NCI-H2227 (cell line): ENCODE measurements at regions not wholly inside any gene's neighbourhood (a gene's known extent, or its start where the extent isn't known, plus 50 kb on each side); places are given as distances from the start of the nearest gene placed in this dataset.
A peak's percentile ranks its signal among the peaks of the same experiment; 100 is the strongest.

Source experiments
- DNase-seq: peaks from one replicate; lab custom pipeline; 2025; ENCODE audit not compliant: unreplicated experiment; lab: John Stamatoyannopoulos, UW

DNA sequence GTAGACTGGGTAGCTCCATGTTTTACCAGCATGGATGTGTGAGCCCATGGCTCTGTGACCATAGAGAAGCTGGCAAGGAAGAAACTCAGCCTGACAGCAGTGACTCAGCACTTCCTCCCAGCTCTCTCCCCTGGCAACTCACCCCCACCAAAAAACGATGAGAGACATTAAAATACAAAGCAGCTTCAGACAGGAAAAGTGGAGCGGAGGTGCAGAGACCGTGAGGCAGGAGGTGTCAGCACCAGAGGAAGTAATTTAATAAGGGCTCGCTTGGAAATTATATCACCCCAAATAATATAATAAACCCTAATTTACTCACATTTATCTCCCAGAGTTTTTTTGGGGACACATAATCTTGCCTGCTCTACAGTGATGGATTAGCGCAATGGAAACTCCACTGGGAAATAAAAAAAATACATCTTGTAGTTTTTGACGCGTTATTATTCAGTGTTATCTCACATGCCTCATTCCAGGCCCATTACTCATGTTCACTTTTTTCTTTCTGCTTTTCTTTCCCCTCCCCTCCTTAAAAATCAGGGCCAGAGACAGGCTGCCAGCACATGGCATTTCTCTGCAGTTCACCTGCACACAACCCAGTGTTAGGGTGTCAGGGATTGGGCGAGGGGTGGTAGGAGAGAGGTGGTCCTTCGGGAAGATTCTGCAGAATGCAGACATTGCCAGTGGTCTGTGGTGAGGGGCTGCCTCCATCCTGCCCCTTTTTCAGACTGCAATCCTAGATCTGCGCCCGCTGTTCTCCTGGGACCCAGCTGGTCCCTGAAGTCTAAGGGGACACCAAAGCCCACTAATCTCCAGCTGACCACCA lies 170.8 kb downstream of the BUD13 start:
- no peak for DNase-seq

DNA sequence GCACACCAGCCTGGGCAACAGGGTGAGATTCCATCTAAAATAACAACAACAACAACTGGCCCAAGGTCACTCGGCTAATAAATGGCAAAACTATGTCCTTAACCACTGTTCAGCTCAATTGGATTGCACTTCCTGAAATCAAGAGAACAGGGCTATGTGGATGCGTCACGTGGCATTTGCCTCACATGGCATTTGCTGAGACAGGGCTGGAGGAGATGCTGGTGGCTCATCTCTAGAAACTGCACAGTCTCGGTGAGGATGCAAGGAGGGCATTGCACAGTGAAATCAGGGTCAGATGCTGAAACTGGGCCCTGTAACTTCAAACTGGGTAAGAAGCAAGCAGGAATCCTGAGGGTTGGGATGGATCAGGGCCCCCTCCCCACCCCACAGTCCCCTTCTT lies 171.9 kb downstream of the BUD13 start:
- no peak for DNase-seq

DNA sequence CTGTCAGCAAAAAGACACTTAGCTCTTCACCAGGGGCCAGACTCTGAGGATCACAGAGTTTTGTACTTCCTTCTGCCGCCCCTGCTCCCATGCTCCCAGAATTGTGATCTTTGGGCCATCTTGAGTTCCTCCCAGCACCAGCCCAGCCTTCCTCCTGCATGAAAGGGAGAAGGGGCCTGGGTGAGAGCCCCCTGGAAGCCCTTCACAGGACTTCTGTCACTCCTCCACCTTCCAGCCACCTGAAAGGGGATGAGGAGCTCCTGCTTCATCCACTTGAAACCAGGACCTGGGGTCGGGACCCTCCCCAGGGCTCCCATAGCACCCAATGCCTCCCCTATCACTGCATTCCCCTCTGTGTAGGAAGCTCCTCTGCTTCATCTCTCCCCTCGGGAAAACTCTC lies 174.2 kb downstream of the BUD13 start:
- no peak for DNase-seq

DNA sequence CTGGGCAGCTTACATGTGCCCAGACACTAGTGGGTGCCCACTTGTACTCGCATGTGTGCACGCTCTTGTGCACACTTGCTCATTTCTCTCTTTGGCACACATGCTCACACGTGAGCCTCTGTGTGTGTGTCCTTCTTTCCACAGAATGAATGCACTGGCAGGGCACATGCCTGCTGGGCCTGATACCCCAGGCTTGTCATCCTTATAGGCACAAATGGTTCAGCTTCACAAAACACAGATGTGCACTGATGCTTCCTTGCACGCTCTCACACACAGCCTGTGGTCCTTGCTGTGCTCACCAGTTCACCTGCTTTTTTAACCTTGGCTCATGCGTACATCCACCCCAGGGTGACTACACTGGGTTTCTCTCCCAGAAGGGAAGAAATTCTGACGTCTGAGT lies 174.8 kb downstream of the BUD13 start:
- no peak for DNase-seq

DNA sequence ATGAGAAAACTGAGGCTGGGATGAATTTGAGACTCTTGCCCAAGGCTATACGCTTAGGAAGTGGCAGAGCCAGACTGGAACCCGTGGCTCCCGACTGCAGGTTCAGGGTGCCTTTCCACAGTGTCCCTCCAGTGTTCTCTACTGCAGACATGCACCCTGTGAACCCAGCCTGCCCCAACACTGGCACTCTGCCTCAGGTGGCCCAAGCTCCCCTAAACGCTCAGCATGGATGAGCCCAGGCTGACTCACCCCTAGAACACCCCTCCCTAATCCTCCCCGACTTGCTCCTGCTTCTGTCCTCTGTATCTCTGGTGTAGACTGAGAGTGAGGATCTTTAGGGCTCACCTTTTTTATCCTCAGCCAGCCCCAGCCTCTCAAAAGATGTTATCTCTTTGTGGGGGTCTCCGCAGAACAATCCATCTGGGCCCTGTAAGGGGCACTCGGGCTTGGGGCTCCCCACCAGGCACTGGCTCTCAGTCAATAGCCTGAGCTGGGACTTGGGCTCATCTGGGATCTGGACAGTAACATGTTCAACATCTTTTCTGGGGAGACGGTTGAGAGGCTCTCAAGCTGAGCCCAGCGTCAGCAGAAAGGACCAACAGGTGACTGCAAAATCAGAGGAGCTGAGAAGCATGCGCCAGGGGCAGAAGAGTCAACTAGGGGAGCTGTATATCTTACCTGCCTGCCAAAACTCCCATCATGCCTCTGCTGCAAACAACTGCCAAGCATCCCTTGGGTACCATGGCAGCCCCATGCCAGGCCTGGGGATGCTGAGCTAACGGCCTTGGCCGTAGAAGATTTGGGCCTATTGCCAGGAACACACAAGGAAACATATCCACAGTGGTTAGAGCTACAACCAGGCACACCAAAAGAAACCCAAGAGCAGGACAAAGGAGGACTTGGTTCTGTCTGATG lies 176.2 kb downstream of the BUD13 start:
- DNase-seq: no peak

DNA sequence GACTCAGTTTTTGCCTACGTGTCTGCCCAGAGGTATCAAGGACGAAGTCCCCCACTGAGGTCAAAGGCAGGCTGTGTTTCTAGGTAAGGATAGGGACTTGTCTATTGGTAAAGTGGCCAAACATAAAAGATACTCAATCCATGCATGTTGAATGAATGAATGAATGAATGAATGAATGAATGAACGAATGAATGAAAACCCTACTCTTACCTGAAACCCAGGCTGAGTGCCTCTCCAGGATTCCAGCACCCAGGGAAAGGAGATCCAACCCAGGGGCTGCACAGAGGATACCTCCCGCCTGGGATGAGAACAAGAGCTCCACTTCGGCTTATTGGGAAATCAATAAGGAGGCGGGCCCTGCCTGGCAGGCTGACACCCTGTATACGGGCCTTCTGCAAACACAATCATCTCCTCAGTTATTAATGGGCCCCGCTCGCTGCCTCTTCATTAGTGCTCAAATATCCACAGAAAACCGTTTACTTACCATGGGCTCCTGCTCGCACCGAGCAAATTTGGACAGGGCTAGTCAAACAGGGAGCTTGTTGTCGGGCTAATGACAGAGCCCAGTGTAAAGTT lies 177.4 kb downstream of the BUD13 start:
- peak; percentile 54 for DNase-seq

DNA sequence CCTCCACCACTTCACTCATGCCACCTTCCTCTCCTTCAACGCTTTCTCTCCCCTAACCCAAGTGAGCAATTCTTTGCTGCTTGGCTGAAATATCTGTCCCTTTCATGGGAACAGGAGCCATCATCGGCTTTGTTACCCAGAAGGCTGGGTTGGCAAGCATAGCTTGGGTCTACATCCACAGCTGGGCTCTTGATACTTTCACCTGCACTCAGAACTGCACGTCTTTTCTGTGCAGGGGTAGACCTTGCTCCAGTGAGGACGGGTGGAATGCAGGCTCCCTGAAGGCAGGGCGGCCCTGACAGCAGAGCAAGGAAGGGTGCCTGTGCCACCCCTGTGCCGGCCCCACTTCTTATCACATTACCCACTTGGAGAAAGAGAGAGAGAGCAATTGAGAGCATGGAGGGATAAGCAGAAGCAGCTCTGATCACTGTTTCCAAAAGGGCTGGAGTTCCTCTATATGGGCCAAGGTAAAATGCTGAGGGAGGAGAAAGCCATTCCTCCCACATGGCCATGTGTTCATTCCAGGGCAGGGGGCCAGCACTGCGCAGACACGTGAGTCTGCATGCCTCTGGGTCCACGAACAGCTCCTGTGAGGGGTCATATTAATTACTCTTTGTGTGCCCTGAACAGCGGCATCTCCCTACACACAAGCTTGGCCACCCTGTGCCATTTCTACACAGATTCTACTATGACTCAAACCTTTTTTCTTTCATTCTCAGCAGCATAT lies 181.8 kb downstream of the BUD13 start:
- no peak for DNase-seq

DNA sequence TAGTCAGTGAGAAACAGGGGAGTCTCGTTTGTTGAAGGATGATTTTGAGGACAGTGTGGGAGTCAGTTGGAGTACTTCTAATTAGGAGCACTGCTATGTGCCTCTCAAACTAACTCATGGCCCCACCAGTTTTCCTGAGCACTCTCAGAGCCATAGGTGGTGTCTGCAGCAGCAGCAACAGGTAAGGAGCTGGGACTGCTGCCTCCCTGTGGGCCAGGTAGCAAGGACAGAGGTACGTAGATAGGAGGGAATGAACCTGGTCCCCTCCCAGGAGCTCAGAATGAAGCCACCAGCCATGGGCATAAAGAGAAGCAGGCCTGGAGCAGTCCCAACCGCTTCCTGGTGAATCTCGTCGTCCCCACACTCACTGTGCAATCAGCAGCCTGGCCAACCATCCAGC lies 183.4 kb downstream of the BUD13 start:
- DNase-seq: no peak

DNA sequence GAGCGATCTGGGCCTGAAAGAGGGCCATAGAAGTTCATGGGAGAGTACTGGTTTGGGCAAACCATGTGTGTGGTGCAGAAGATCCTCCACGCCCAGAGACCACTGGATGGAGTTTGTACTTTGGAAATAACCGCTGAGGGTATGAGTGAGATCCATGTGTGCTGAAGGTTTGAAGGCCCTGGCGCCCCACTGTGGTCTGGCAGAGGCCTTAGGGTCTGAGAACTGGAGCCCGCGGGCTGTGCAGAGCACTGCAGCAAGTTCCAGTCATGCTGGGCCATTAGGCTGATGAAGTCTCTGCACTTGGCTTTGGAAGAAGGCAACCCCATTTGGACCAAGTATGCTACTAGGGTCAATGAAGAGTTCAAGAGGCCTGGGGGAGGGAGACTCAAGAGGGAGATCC lies 186.4 kb downstream of the BUD13 start:
- no peak for DNase-seq

DNA sequence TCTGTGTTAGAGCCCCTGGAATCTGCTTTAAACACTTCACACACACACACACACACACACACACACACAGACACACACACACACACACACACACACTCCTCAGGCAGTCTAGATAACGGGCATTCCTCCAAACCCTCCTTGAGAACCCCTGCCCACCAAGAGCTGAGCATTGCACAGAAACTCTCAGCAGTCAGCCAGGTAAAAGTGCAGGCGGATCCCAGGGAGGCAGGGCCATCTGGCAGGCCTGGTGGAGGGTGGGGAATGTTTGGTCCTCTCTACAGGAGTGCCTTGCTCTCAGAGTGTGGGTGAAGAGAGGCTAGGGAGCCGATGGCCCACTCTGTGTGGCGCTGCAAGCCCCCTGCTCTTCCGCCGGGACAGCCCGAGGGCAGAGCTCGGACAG lies 190.2 kb downstream of the BUD13 start:
- no peak for DNase-seq

DNA sequence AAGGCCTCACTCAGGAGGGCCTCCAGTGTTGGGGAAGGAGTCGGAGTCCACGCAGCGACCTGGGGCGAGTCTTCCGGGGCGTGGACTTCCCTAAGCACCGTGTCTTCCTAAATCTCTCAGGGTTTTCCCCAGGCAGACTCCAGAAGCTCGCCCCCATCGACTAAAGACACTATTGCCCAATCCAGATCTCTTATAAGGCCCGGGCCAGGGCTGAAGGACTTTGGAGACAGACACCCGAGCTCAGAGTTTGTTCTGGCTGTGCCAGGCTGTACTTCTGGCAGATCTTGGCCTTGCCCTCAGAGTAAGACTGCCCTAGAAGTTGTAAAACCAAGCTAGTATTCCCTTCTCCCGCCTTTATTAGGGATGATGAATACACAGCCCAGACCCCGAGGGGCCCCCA lies 191.4 kb downstream of the BUD13 start:
- DNase-seq: no peak

DNA sequence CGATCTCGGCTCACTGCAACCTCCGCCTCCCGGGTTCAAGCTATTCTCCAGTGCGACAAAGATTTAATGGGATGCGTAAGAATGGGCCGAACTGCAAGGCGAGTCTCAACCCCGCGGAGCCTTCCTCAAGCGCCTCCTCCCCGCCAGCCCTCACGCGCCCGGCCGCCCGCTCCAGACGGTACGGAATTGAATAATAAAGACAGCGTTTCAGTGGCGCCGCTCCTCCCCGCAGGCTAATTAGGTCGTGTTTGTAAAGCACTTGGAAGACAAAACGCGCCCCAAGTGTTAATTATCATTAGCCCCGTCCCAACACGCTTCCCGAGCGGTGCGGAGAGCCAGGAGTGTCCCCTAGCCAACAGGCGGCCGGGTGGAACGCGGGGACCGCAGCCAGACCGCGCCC lies 192.0 kb downstream of the BUD13 start:
- DNase-seq: peak; percentile 16

DNA sequence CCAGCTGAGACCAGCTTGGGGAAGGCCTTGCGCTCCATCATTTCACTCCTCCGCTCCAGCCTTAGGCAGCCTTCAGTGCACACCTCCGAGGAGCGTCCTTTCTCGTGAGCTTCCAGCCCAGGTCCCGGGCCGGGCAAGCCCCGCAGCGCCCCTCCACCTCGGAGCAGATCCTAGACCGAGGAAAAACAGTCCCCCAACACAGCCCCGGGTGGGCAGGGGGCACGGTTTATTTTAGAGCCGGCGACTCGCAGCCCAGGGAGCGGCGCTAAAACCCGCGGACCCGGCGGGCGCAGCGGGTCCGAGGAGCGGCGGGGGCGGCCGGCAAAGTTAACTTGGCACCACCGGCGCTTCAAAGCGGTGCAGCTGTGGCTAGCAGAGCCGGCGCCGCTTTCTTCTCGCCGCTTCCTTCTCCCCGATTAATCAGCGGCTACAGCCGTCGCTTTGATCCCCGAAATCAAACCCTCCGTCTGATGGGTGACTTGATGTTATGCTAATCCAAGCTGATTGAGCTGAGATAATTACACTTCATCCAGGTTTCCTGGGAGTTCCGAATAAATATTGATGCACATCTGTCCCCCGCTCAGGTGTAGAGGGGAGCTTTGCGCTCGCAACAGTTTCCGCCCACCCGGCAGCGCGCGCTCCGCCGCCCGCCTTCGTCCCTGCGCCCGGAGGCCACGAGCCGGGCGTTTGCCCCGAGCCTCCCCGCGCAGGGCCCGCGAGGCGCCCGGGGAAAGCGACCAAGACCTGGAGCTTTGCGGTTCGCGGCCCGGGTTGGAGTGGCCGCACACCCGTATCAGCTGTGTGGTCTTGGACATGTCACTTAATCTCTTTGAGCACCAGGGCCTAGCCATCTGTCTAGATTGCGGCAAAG lies 192.7 kb downstream of the BUD13 start:
- peak; percentile 23 for DNase-seq

DNA sequence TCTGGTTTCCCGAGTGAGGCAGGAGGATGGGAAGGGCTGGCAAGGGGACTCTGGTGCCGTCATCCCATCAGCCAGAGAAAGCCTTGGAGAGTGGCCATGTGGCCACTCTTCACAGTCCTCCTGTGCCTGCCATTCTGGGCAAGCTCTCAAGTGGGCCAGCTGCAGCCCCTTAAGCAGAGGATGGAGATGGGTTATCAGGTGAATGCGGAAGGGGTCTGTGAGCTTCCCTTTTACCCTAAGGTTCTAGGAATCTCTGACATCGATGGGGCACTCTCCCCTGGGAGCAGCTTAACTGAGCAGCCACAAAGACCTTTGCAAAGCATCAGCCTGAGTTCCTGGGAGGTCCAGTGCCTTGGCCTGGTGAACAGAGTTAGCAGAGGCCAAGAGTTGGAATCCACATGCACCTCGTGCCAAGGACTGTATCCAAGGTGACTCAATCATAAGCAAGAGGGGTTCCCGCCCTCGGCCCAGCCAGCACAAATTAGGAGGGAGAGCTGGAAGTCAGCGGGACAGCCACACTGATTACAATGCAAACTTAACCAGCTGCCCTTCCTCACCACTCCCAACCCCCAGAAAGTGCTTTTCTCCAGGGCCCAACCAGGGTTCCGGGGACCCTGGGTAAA lies 193.6 kb downstream of the BUD13 start:
- DNase-seq: no peak

DNA sequence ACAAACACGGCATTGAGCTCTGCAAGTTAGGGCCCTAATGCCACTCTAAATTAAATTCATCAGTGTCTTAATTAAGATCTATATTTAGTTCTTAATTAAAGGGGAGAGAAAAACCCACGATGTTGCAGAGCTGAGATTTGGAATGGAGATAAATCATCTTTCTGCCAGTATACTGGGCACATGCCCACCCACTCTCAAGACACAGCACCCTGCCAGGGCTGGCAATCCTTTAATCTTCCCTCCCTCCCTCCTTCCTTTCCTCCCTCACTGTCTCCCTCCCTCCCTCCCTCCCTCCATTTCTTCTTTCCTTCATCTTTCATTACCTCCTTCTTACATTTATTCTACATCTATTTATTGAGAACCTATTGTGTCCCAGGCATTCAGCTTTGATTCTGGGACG lies 194.8 kb downstream of the BUD13 start:
- no peak for DNase-seq

DNA sequence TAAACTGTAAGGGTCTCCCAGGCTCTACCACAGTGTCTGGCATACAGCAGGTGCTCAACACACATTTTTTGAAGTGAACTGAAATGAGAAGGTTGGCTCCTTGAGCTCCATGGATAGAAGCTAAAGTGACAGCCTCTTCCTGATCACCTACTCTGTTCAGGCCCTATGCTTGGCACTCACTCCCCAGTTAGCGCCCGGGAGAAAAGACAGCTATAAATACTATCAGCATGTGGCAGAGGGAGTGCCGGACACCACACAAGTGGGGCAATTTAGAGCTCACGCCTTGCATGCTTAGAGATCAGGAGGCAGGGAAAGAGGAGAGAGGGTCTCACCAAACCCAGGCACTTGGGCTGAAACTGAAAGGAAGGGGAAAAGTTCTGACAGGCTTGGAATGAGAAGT lies 195.5 kb downstream of the BUD13 start:
- DNase-seq: no peak

DNA sequence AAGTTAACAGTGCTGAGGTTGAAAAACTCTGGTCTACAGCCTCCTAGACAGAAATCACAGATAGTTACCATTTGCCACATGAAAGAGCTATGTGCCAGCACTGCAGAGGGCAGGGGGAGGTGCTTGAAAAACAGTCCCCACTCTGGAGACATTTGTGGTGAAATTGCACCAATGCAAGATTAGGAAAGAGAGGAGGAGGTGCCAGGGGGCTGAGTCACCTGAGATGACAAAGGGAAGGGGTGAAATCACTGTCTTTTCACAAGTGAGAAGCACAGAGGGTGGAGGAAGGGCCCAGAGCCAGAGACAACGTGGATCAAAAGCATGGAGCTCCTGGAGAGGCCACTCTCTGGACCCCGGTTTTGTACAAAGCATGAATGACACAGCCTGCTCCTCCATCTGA lies 196.3 kb downstream of the BUD13 start:
- no peak for DNase-seq

DNA sequence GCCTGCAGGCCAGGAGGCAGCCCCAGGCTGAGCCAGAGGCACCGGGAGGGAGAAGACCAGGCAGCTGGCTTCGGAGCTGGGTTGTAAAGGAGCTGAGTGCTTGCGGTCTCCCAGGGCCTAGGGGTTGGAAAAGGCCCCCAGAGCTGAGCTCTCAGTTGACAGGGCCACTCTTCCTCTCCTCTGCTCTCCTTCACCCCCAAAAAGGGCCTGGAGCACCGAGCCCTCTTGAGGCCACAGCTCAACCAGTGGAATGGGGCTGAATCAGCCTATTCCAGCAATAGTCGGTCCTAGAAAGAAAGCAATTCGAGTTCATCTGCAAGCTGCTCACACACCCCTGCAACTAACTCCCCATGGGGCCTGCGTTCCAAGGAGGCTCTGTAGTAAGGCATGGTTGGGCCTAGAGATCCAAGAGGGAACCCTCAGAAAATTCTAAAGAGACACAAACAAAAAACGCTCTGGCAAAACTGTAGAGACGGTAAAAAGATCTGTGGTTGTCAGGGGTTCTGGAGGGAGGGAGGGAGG lies 205.0 kb downstream of the BUD13 start:
- no peak for DNase-seq

DNA sequence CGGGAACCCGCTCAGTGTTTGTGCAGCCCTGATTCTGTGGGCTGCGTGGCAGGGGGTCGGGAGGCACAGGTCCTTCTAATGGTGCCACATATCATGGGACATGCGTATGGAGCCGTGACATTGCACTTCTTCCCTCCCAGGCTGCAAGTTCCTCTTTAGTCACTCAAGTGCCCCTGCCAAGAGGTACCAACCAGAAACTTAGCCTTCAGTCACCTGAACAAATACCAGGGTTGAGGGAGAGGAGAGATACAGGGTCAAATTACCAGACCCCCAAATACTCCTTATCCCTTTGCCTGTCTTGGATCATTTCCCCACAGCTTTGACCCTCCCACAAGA lies 209.1 kb downstream of the BUD13 start:
- DNase-seq: no peak
